ENCODE measurements at regions not wholly inside any gene's neighbourhood (a gene's known extent, or its start where the extent isn't known, plus 50 kb on each side); places are given as distances from the start of the nearest gene placed in this dataset.

- TF ChIP-seq CTCF (conservative IDR thresholded peaks at IDR 0.05 in 1 of 2, IDR thresholded peaks at IDR 0.05 in 1 of 2; ENCODE audit: extremely low read depth in 1 of 2, insufficient read depth in 1 of 2, low read depth in 1 of 2, low read length in 2 of 2) (no peak), EZH2 (IDR thresholded peaks at IDR 0.05; ENCODE audit: borderline replicate concordance, low read length) (no peak)
Observed at GRCh38 chr13:73449252-73449651, 390.4 kb downstream of the KLF5 start.

All from mammary epithelial cell (primary cell).